ENCODE measurements at regions not wholly inside any gene's neighbourhood (a gene's known extent, or its start where the extent isn't known, plus 50 kb on each side); places are given as distances from the start of the nearest gene placed in this dataset.
A peak's percentile ranks its signal among the peaks of the same experiment; 100 is the strongest.

DNA sequence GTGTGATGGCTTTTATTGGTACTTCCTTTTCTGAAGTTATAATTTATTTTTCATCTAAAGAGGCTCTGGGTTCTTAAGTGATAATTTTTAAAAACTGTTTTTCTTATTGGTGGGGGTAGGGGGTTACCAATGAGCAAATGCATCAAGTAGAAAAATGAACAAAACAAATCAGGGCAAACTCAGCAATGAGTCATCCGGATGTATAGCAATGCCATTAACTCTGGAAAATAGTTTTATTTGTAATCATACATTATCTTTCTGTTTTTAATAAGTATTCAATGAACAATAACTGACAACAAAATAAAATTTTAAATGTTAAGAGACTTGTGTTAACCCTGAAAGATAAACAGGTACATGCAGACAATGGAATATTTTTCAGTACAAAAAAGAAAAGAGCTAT, 67.6 kb downstream of the UFM1 start (continued):
- TF ChIP-seq, protein P1, sequence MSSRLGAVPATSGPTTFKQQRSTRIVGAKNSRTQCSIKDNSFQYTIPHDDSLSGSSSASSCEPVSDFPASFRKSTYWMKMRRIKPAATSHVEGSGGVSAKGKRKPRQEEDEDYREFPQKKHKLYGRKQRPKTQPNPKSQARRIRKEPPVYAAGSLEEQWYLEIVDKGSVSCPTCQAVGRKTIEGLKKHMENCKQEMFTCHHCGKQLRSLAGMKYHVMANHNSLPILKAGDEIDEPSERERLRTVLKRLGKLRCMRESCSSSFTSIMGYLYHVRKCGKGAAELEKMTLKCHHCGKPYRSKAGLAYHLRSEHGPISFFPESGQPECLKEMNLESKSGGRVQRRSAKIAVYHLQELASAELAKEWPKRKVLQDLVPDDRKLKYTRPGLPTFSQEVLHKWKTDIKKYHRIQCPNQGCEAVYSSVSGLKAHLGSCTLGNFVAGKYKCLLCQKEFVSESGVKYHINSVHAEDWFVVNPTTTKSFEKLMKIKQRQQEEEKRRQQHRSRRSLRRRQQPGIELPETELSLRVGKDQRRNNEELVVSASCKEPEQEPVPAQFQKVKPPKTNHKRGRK (CRISPR knock-in tag; IDR thresholded peaks at IDR 0.05; ENCODE audit: borderline replicate concordance): no peak
- no peak for TF ChIP-seq CREM (CRISPR knock-in tag; IDR thresholded peaks at IDR 0.05)
- TF ChIP-seq KAT7 (CRISPR knock-in tag; IDR thresholded peaks at IDR 0.05; ENCODE audit: borderline replicate concordance): no peak
- no peak for TF ChIP-seq TEAD4 (CRISPR knock-in tag; IDR thresholded peaks at IDR 0.05)
- TF ChIP-seq ELF4 (CRISPR knock-in tag; IDR thresholded peaks at IDR 0.05; ENCODE audit: low read depth): no peak
- TF ChIP-seq, protein P2, sequence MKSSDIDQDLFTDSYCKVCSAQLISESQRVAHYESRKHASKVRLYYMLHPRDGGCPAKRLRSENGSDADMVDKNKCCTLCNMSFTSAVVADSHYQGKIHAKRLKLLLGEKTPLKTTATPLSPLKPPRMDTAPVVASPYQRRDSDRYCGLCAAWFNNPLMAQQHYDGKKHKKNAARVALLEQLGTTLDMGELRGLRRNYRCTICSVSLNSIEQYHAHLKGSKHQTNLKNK (CRISPR knock-in tag; IDR thresholded peaks at IDR 0.05): no peak
- no peak for TF ChIP-seq NR3C1 (CRISPR knock-in tag; conservative IDR thresholded peaks at IDR 0.05; ENCODE audit: low read depth)

DNA sequence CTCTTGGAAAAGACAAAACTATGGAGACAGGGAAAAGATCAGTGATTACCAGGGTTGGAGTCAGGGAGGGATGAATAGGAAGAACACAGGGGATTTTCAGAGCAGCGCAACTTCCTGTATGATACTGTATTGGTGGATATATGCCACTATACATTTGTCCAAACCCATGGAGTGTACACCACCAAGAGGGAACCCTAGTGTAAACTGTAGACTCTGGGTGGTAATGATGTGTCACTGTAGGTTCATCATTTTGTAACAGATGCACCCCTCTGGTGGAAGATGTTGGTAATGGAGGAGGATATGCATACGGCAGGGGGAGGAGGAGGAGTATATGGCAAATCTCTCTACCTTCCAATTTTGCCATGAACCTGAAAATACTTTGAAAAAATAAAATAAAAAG, 68.1 kb downstream of the UFM1 start:
- peaks cover 8% of the 10 kb centered on the region; the same call in 1 of the 2 replicates for H3K36me3 Mint-ChIP-seq
- no peak for DNase-seq (ENCODE audit: low spot score)
- no peak overlapping the region for H3K4me3 Mint-ChIP-seq
- POLR2A ChIA-PET: no interaction called here
- no peaks in the 10 kb centered on the region for H3K4me1 Mint-ChIP-seq
- no peak overlapping the region for H3K27ac Mint-ChIP-seq
- TF ChIP-seq, protein P3, sequence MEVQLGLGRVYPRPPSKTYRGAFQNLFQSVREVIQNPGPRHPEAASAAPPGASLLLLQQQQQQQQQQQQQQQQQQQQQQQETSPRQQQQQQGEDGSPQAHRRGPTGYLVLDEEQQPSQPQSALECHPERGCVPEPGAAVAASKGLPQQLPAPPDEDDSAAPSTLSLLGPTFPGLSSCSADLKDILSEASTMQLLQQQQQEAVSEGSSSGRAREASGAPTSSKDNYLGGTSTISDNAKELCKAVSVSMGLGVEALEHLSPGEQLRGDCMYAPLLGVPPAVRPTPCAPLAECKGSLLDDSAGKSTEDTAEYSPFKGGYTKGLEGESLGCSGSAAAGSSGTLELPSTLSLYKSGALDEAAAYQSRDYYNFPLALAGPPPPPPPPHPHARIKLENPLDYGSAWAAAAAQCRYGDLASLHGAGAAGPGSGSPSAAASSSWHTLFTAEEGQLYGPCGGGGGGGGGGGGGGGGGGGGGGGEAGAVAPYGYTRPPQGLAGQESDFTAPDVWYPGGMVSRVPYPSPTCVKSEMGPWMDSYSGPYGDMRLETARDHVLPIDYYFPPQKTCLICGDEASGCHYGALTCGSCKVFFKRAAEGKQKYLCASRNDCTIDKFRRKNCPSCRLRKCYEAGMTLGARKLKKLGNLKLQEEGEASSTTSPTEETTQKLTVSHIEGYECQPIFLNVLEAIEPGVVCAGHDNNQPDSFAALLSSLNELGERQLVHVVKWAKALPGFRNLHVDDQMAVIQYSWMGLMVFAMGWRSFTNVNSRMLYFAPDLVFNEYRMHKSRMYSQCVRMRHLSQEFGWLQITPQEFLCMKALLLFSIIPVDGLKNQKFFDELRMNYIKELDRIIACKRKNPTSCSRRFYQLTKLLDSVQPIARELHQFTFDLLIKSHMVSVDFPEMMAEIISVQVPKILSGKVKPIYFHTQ (CRISPR knock-in tag; IDR thresholded peaks at IDR 0.05): no peak
- TF ChIP-seq, protein P4, sequence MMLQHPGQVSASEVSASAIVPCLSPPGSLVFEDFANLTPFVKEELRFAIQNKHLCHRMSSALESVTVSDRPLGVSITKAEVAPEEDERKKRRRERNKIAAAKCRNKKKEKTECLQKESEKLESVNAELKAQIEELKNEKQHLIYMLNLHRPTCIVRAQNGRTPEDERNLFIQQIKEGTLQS (CRISPR knock-in tag; conservative IDR thresholded peaks at IDR 0.05): no peak
- TF ChIP-seq HMGA2 (CRISPR knock-in tag; IDR thresholded peaks at IDR 0.05) (no peak), GABPB1 (CRISPR knock-in tag; IDR thresholded peaks at IDR 0.05) (no peak), FOXK1 (CRISPR knock-in tag; IDR thresholded peaks at IDR 0.05) (no peak), TCF7 (CRISPR knock-in tag; IDR thresholded peaks at IDR 0.05; ENCODE audit: low read depth) (no peak)
- TF ChIP-seq, protein P5, sequence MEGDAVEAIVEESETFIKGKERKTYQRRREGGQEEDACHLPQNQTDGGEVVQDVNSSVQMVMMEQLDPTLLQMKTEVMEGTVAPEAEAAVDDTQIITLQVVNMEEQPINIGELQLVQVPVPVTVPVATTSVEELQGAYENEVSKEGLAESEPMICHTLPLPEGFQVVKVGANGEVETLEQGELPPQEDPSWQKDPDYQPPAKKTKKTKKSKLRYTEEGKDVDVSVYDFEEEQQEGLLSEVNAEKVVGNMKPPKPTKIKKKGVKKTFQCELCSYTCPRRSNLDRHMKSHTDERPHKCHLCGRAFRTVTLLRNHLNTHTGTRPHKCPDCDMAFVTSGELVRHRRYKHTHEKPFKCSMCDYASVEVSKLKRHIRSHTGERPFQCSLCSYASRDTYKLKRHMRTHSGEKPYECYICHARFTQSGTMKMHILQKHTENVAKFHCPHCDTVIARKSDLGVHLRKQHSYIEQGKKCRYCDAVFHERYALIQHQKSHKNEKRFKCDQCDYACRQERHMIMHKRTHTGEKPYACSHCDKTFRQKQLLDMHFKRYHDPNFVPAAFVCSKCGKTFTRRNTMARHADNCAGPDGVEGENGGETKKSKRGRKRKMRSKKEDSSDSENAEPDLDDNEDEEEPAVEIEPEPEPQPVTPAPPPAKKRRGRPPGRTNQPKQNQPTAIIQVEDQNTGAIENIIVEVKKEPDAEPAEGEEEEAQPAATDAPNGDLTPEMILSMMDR (IDR thresholded peaks at IDR 0.05): 0 out of 2 replicates have a peak, but pooled peaks have one; percentile 24
- peak; percentile 91 for ATAC-seq
- H3K9me3 Mint-ChIP-seq: peaks cover 9% of the 10 kb centered on the region
- CTCF ChIA-PET: no interaction called here
- H3K27me3 Mint-ChIP-seq (ENCODE audit: low read depth): no peaks in the 10 kb centered on the region

DNA sequence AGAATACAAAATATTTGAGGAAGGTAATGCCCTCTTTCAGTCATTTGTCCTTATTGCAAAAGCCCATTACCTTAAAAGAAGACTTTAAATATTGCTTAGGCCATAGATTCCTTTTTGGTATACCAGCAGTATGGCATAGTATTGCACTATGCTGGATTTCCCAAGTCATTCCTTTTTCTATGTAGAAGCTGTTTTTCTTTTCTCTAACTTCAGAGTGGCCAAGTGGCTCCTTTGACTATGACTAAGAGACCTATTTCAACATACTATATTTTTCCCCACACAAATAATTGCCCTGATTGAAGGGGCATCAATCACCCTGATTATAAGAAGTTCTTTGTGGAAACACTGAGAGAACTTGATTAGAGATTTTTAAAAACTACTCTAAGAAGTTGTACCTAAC, 68.6 kb downstream of the UFM1 start:
- Mint-ChIP-seq H3K36me3 (peaks cover 8% of the 10 kb centered on the region; the same call in 1 of the 2 replicates), H3K4me3 (no peak overlapping the region), H3K4me1 (no peaks in the 10 kb centered on the region), H3K27ac (no peak overlapping the region), H3K27me3 (ENCODE audit: low read depth) (no peaks in the 10 kb centered on the region), H3K9me3 (peaks cover 12% of the 10 kb centered on the region)
- CTCF ChIA-PET: interaction anchor here (0.7 kb wide), 1 partner anchor 495 kb away, joined by 3 read pairs; no protein-coding TSS in a partner anchor
- POLR2A ChIA-PET: no interaction called here
- no peak for DNase-seq (ENCODE audit: low spot score)
- TF ChIP-seq, protein P6, sequence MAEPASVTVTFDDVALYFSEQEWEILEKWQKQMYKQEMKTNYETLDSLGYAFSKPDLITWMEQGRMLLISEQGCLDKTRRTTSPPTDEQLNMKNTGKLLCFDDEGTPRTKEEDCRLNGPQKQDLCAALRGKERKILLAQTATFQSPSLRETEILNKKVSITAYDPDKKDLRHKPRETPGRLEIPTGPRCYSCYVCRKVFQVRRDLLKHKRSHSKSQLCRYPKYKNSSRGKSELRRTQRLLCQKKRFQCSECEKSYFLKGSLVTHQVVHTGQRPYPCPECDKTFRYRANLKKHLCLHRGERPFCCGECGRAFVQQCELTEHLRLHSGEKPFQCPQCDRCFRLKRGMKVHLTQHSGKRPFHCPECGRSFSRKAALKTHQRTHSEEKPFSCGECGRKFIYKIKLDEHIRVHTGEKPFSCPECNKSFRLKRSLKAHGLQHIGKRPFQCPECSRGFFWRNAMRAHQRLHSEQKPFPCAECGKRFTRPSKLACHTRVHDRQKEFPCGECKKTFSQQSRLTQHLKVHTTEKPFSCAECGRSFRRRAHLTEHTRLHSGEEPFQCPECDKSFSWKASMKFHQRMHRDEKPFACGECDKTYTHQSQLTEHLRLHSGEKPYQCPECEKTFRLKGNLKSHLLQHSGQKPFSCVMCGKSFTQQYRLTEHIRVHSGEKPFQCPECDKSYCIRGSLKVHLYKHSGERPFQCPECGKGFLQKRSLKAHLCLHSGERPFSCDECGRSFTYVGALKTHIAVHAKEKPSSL (CRISPR knock-in tag; conservative IDR thresholded peaks at IDR 0.05): no peak
- TF ChIP-seq ZNF671 (CRISPR knock-in tag; IDR thresholded peaks at IDR 0.05) (no peak), TP53 (CRISPR knock-in tag; IDR thresholded peaks at IDR 0.05) (no peak), NFATC4 (CRISPR knock-in tag; IDR thresholded peaks at IDR 0.05) (no peak), SP1 (CRISPR knock-in tag; conservative IDR thresholded peaks at IDR 0.05) (no peak)
- no peak for ATAC-seq
